ENCODE measurements at regions not wholly inside any gene's neighbourhood (a gene's known extent, or its start where the extent isn't known, plus 50 kb on each side); places are given as distances from the start of the nearest gene placed in this dataset.

GRCh38 chr5:74412066-74412465, 228.5 kb downstream of the ENC1 start:
- no peak for TF ChIP-seq SRF (IDR thresholded peaks at IDR 0.05; ENCODE audit: low read depth)
- TF ChIP-seq, protein P1, sequence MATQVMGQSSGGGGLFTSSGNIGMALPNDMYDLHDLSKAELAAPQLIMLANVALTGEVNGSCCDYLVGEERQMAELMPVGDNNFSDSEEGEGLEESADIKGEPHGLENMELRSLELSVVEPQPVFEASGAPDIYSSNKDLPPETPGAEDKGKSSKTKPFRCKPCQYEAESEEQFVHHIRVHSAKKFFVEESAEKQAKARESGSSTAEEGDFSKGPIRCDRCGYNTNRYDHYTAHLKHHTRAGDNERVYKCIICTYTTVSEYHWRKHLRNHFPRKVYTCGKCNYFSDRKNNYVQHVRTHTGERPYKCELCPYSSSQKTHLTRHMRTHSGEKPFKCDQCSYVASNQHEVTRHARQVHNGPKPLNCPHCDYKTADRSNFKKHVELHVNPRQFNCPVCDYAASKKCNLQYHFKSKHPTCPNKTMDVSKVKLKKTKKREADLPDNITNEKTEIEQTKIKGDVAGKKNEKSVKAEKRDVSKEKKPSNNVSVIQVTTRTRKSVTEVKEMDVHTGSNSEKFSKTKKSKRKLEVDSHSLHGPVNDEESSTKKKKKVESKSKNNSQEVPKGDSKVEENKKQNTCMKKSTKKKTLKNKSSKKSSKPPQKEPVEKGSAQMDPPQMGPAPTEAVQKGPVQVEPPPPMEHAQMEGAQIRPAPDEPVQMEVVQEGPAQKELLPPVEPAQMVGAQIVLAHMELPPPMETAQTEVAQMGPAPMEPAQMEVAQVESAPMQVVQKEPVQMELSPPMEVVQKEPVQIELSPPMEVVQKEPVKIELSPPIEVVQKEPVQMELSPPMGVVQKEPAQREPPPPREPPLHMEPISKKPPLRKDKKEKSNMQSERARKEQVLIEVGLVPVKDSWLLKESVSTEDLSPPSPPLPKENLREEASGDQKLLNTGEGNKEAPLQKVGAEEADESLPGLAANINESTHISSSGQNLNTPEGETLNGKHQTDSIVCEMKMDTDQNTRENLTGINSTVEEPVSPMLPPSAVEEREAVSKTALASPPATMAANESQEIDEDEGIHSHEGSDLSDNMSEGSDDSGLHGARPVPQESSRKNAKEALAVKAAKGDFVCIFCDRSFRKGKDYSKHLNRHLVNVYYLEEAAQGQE (IDR thresholded peaks at IDR 0.05; ENCODE audit: low read depth) = no peak
- no peak for TF ChIP-seq MAX (IDR thresholded peaks at IDR 0.05)
- TF ChIP-seq EGR1 (IDR thresholded peaks at IDR 0.05; ENCODE audit: low read depth) = no peak
- TF ChIP-seq SIN3A (IDR thresholded peaks at IDR 0.05; ENCODE audit: low read depth) = no peak
- TF ChIP-seq ZFX (IDR thresholded peaks at IDR 0.05) = no peak
- TF ChIP-seq CEBPB (IDR thresholded peaks at IDR 0.05; ENCODE audit: low read depth) = no peak
- no peak for TF ChIP-seq ELF1 (IDR thresholded peaks at IDR 0.05; ENCODE audit: borderline replicate concordance, low read depth)
- TF ChIP-seq FOSL1 (IDR thresholded peaks at IDR 0.05; ENCODE audit: low read depth) = no peak
- no peak for TF ChIP-seq POLR2A (IDR thresholded peaks at IDR 0.05; ENCODE audit: borderline replicate concordance, extremely low read depth, insufficient read depth, insufficient read length)
- TF ChIP-seq EZH2 (IDR thresholded peaks at IDR 0.05) = no peak
- no peak for TF ChIP-seq SP1 (IDR thresholded peaks at IDR 0.05; ENCODE audit: low read depth)
- TF ChIP-seq JUND (IDR thresholded peaks at IDR 0.05) = no peak
- TF ChIP-seq POLR2AphosphoS5 (IDR thresholded peaks at IDR 0.05; ENCODE audit: low read depth, low read length) = no peak
- TF ChIP-seq RAD21 (IDR thresholded peaks at IDR 0.05; ENCODE audit: low read depth) = no peak
- no peak for TF ChIP-seq ZNF274 (IDR thresholded peaks at IDR 0.05; ENCODE audit: low read depth, low read length)
- TF ChIP-seq TCF7L2 (IDR thresholded peaks at IDR 0.05; ENCODE audit: borderline replicate concordance, extremely low read depth, insufficient read depth, insufficient read length) = no peak
- no peak for TF ChIP-seq YY1 (IDR thresholded peaks at IDR 0.05; ENCODE audit: extremely low read depth, insufficient replicate concordance, low read depth, low read length)
- no peak for TF ChIP-seq EZH2phosphoT487 (IDR thresholded peaks at IDR 0.05; ENCODE audit: borderline replicate concordance)
- CTCF ChIA-PET = no interaction called here
- no peaks in the 10 kb centered on the region for H3K79me2 ChIP-seq (ENCODE audit: insufficient read depth, low read length)
- intact Hi-C loops (cut with micrococcal nuclease) = no loop called here
- POLR2A ChIA-PET = no interaction called here
- no peaks in the 10 kb centered on the region for H3K4me1 ChIP-seq (ENCODE audit: control insufficient read depth in 1 of 2, insufficient read depth in 2 of 2, low read length in 2 of 2)
- no peaks in the 10 kb centered on the region for H3K36me3 ChIP-seq (ENCODE audit: control insufficient read depth in 1 of 2, insufficient read depth in 2 of 2, low read length in 2 of 2)
- RAD21 ChIA-PET (ENCODE audit: low non-redundant PET in 1 of 2, low total read pairs in 2 of 2, uncharacterized antibody in 2 of 2, unreplicated experiment in 2 of 2) = no interaction called here
- no peak overlapping the region for H3K4me3 ChIP-seq (replicated peaks in 1 of 2; ENCODE audit: low read depth in 1 of 2, low read length in 2 of 2)
- no peak for DNase-seq (ENCODE audit: low read depth, low spot score)
- H3K27ac ChIP-seq (ENCODE audit: low read depth, low read length) = no peak overlapping the region
- no peak overlapping the region for H3K4me2 ChIP-seq (ENCODE audit: low read length)
- no peaks in the 10 kb centered on the region for H4K20me1 ChIP-seq (ENCODE audit: insufficient read depth)
- no peak overlapping the region for H3K9ac ChIP-seq (ENCODE audit: low read length)
- H3K9me2 ChIP-seq (ENCODE audit: insufficient read depth) = no peaks in the 10 kb centered on the region
- no peaks in the 10 kb centered on the region for H3K9me3 ChIP-seq (ENCODE audit: control insufficient read depth in 1 of 2, insufficient read depth in 1 of 2, low read depth in 1 of 2, low read length in 2 of 2)
- no peak overlapping the region for H2AFZ ChIP-seq (ENCODE audit: low read depth, low read length, poor library complexity, severe bottlenecking)
- no TSS peak for BruUV-seq (replicated peaks)
- no peak for ATAC-seq
- H3K27me3 ChIP-seq (ENCODE audit: insufficient read depth, low read length) = no peaks in the 10 kb centered on the region
